Endothelial cell (in vitro differentiated cells): ENCODE measurements at regions not wholly inside any gene's neighbourhood (a gene's known extent, or its start where the extent isn't known, plus 50 kb on each side); places are given as distances from the start of the nearest gene placed in this dataset.

Experiments
- DNase-seq: peaks from one replicate; pipeline ENCODE4 v3.0.0; 2021; ENCODE audit warnings: low spot score
- H3K27ac Mint-ChIP-seq: one replicate; pipeline ENCODE4 v1.8.0; 2021; ENCODE audit warnings: mixed read lengths, inconsistent platforms; ENCODE audit not compliant: unreplicated experiment
- H3K27me3 Mint-ChIP-seq: one replicate; pipeline ENCODE4 v1.8.0; 2021; ENCODE audit warnings: mild to moderate bottlenecking, moderate library complexity, mixed read lengths, inconsistent platforms; ENCODE audit not compliant: unreplicated experiment
- H3K36me3 Mint-ChIP-seq: one replicate; pipeline ENCODE4 v1.8.0; 2021; ENCODE audit warnings: mild to moderate bottlenecking, low read depth, mixed read lengths, inconsistent platforms; ENCODE audit not compliant: unreplicated experiment
- H3K4me1 Mint-ChIP-seq: one replicate; pipeline ENCODE4 v1.8.0; 2021; ENCODE audit warnings: mild to moderate bottlenecking, mixed read lengths, inconsistent platforms; ENCODE audit not compliant: unreplicated experiment
- H3K4me3 Mint-ChIP-seq: one replicate; pipeline ENCODE4 v1.8.0; 2021; ENCODE audit warnings: mild to moderate bottlenecking, mixed read lengths, inconsistent platforms; ENCODE audit not compliant: unreplicated experiment
- H3K9me3 Mint-ChIP-seq: one replicate; pipeline ENCODE4 v1.8.0; 2021; ENCODE audit warnings: mixed read lengths, inconsistent platforms; ENCODE audit not compliant: unreplicated experiment
- CTCF ChIP-seq: fragments of 200-600 bp; sonication (generic); IDR thresholded peaks from one replicate; pipeline ENCODE4 v1.5.0; 2021; ENCODE audit warnings: antibody characterized with exemption; ENCODE audit not compliant: unreplicated experiment

DNA sequence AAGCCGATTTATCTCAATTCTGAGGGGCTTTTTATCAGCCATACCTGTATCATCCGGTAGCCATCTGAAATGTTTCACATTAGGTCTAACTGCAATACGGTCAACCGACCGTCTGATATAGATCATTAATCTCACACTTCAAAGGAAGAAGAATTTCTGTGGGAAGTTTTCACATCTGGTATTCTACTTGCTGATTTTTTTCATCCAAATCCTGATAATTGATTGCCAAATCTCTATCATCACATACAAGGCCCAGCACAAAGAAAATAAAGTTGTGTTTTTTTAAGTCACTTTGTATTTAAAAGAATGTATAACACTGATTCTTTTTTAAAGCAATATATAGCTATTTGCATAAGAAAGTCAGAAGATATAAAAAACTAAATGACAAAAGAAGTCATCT, 132.3 kb downstream of the DKK1 start:
- Mint-ChIP-seq H3K4me3 (no peak overlapping the region), H3K27ac (no peak overlapping the region)

GRCh38 chr10:52447931-52448353, 133.9 kb downstream of the DKK1 start:
- DNase-seq, result no peak
- no peaks in the 10 kb centered on the region for H3K27me3 Mint-ChIP-seq
- H3K4me1 Mint-ChIP-seq, result peaks cover 3% of the 10 kb centered on the region
- TF ChIP-seq CTCF, result no peak
- H3K36me3 Mint-ChIP-seq, result no peaks in the 10 kb centered on the region
- H3K27ac Mint-ChIP-seq, result no peak overlapping the region
- H3K4me3 Mint-ChIP-seq, result no peak overlapping the region
- no peaks in the 10 kb centered on the region for H3K9me3 Mint-ChIP-seq

More for the DNA sequence above, 132.3 kb downstream of the DKK1 start:
- TF ChIP-seq CTCF, result no peak
- no peaks in the 10 kb centered on the region for H3K36me3 Mint-ChIP-seq
- H3K27me3 Mint-ChIP-seq, result no peaks in the 10 kb centered on the region
- no peaks in the 10 kb centered on the region for H3K4me1 Mint-ChIP-seq
- DNase-seq, result no peak
- H3K9me3 Mint-ChIP-seq, result no peaks in the 10 kb centered on the region

- Mint-ChIP-seq H3K4me3 (no peak overlapping the region), H3K9me3 (no peaks in the 10 kb centered on the region), H3K27ac (no peak overlapping the region), H3K27me3 (no peaks in the 10 kb centered on the region), H3K4me1 (peaks cover 3% of the 10 kb centered on the region), H3K36me3 (no peaks in the 10 kb centered on the region)
- TF ChIP-seq CTCF, result no peak
- no peak for DNase-seq
Measured at GRCh38 chr10:52450762-52451291, 136.7 kb downstream of the DKK1 start.

DNA sequence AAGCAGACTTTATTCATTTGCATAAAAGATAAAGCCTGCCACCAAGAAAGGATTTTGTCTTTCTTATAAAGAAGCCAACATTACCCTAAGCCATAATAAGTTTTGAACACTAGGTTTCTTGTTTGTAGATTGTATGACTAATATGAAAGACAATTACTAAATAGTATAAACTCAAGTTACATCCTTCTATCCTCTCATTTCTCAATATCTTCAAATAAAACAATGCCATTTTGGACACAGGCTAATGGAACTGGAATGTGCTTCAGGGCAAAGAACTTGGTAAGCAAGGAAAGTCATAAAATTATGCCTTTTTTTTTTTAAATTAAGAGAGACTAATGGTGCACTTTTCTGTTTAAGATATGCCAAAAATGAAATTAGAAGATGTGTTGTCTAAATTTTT, 137.7 kb downstream of the DKK1 start:
- Mint-ChIP-seq H3K4me3 (no peak overlapping the region), H3K9me3 (no peaks in the 10 kb centered on the region), H3K27me3 (no peaks in the 10 kb centered on the region), H3K27ac (no peak overlapping the region), H3K4me1 (peaks cover 3% of the 10 kb centered on the region), H3K36me3 (no peaks in the 10 kb centered on the region)
- no peak for TF ChIP-seq CTCF
- DNase-seq, result no peak

DNA sequence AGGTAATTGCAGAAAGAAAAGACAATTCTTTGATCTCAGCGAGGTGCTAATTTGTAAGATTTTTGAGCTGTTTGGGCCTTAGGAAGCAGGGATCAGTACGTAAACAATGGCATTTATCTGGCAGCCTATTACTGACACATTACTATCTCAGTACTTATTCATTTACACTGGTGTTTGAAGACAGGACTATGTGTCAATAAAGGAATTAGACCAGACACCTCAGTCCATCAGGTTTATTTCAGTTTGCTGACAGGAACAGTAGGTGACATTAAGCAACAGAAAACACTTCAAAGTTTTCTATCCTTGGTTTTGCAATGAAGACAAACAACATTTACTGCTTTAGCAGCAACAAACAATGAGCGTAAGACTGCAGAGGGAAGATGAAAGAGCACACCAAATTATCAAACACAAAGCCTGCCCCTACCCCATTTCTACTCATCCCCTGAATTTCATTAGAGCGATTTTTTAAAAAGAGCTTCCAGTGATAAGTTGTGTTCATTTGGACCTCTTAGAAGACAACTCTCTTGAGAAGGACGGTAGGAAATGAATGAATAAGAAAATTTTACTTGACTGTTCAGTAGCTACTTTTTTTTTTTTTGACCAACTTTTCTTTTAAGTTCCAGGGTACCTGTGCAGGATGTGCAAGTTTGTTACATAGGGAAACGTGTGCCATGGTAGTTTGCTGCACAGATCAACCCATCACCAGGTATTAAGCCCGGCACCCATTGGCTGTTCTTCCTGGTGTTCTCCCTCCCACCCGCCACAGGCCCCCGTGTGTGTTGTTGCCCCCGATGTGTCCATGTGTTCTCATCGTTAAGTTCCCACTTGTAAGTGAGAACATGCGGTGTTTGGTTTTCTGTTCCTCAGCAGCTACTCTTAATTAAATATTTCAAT, 138.8 kb downstream of the DKK1 start:
- DNase-seq, result no peak

More for the DNA sequence above, 138.8 kb downstream of the DKK1 start:
- Mint-ChIP-seq H3K4me3 (no peak overlapping the region), H3K27me3 (no peaks in the 10 kb centered on the region), H3K9me3 (no peaks in the 10 kb centered on the region), H3K36me3 (no peaks in the 10 kb centered on the region), H3K27ac (no peak overlapping the region), H3K4me1 (peaks cover 3% of the 10 kb centered on the region)
- TF ChIP-seq CTCF, result no peak
